Esophagus muscularis mucosa (tissue), 4 donors: ENCODE measurements at regions not wholly inside any gene's neighbourhood (a gene's known extent, or its start where the extent isn't known, plus 50 kb on each side); places are given as distances from the start of the nearest gene placed in this dataset.
"Not testable (repeated sequence)": the region's sequence is repeated elsewhere in the genome, so short reads cannot be mapped to it uniquely, and the experiment has no call there.

Experiments used
- CTCF ChIP-seq, 3 experiments: fragments of 200-600 bp in 2 of 3; fragments of 450-650 bp in 1 of 3; sonication (generic) in 2 of 3; IDR thresholded peaks; one replicate each; pipeline ENCODE4 v1.5.1; 2017 to 2019; ENCODE audit warnings: antibody characterized with exemption in 3 of 3, mild to moderate bottlenecking in 2 of 3, moderate library complexity in 1 of 3
- EP300 ChIP-seq: sonication (generic); formaldehyde crosslinking; IDR thresholded peaks from one replicate; pipeline ENCODE4 v1.6.1; 2017; ENCODE audit warnings: antibody characterized with exemption
- POLR2A ChIP-seq: fragments of 450-650 bp; IDR thresholded peaks from one replicate; pipeline ENCODE4 v1.6.1; 2017; ENCODE audit warnings: antibody characterized with exemption, moderate library complexity, mild to moderate bottlenecking, low read depth
- POLR2AphosphoS5 ChIP-seq, 2 donors: sonication (generic); formaldehyde crosslinking; IDR thresholded peaks; one replicate each; pipeline ENCODE4 v1.6.1; 2017; ENCODE audit warnings: antibody characterized with exemption in 2 of 2

DNA sequence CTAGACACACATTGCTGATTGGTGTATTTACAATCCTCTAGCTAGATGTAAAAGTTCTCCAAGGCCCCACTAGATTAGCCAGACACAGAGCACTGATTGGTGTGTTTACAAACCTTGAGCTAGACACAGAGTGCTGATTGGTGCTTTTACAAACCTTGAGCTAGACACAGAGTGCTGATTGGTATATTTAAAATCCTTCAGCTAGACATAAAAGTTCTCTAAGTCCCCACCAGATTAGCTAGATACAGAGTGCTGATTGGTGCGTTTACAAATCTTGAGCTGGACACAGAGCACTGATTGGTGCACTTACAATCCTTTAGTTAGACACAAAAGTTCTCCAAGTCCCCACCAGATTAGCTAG is 63.8 kb upstream of the DDHD1 start:
- not testable (repeated sequence) for TF ChIP-seq CTCF (IDR thresholded peaks at IDR 0.05); POLR2A; POLR2AphosphoS5 (IDR thresholded peaks at IDR 0.05); EP300
